HepG2 (cell line): ENCODE measurements at regions not wholly inside any gene's neighbourhood (a gene's known extent, or its start where the extent isn't known, plus 50 kb on each side); places are given as distances from the start of the nearest gene placed in this dataset.
"Not testable (repeated sequence)": the region's sequence is repeated elsewhere in the genome, so short reads cannot be mapped to it uniquely, and the experiment has no call there.

Experiments used
- ATAC-seq: fragments of 200-7000 bp; cut with Tn5 transposase; 3 replicates; pipeline ENCODE4 v1.9.1; 2020; ENCODE audit warnings: mild to moderate bottlenecking, moderate library complexity
- BruUV-seq: library from RNA; stranded (reverse); fragments of 400-500 nt; replicated peaks from 2 replicates; lab custom pipeline; 2021; lab: Mats Ljungman, UMichigan
- CTCF ChIA-PET: fragments of 300-600 bp; formaldehyde crosslinking; extraction: SDS; loops from one replicate; lab custom pipeline; 2021; ENCODE audit warnings: low total read pairs, inconsistent platforms, low intra/inter-chr PET ratio; lab: Yijun Ruan, JAX
- POLR2A ChIA-PET: fragments of 350-600 bp; sonication (Branson Sonifier 250); formaldehyde crosslinking; loops from one replicate; lab custom pipeline; 2020; ENCODE audit warnings: antibody characterized with exemption, inconsistent platforms; lab: Yijun Ruan, JAX
- DNase-seq: peaks from one replicate; pipeline ENCODE4 v3.0.0-alpha.2; 2015; ENCODE audit warnings: low spot score
- FAIRE-seq: peaks from 3 replicates; lab custom pipeline; 2011; peaks lifted over from hg19 to GRCh38; lab: Jason Lieb, UNC
- H2AFZ ChIP-seq: one replicate; pipeline ENCODE4 v1.6.1; 2011; ENCODE audit warnings: low read length, inconsistent platforms
- H3K27ac ChIP-seq: fragments of 300-600 bp; 3 replicates; pipeline ENCODE4 v1.8.0; 2011; ENCODE audit warnings: mixed run types, mild to moderate bottlenecking, mixed read lengths, low read length, inconsistent platforms; ENCODE audit not compliant: insufficient read depth; ENCODE audit errors: extremely low read length
- H3K27me3 ChIP-seq, 2 experiments: fragments of 200-600 bp in 1 of 2; 2 replicates in 1 of 2; 3 replicates in 1 of 2; pipeline versions ENCODE4 v1.6.0 to v1.8.0; 2011; ENCODE audit warnings: low read length in 2 of 2, mild to moderate bottlenecking in 2 of 2, moderate library complexity in 2 of 2, inconsistent platforms in 1 of 2; ENCODE audit not compliant: insufficient read depth in 2 of 2, control insufficient read depth in 1 of 2
- H3K36me3 ChIP-seq, 2 experiments: fragments of 200-600 bp in 1 of 2; replicated peaks in 1 of 2; 2 replicates in 1 of 2; 3 replicates in 1 of 2; pipeline versions ENCODE4 v1.5.1 to v1.8.0; 2011; ENCODE audit warnings: low read length in 2 of 2, inconsistent platforms in 1 of 2; ENCODE audit not compliant: insufficient read depth in 2 of 2, control insufficient read depth in 1 of 2
- H3K4me1 ChIP-seq: 2 replicates; pipeline ENCODE4 v1.5.1; 2012; ENCODE audit warnings: low read length, inconsistent platforms; ENCODE audit not compliant: insufficient read depth
- H3K4me2 ChIP-seq: 2 replicates; pipeline ENCODE4 v1.6.0; 2011; ENCODE audit warnings: low read depth, low read length, inconsistent platforms
- H3K4me3 ChIP-seq, 3 experiments: fragments of 200-600 bp in 1 of 3; sonication (generic), shearing (Covaris generic) in 1 of 3; replicated peaks in 1 of 3; 2 replicates each; pipeline ENCODE4 v1.5.1; 2011 to 2016; ENCODE audit warnings: low read length in 3 of 3, inconsistent platforms in 2 of 3, low read depth in 2 of 3, mild to moderate bottlenecking in 2 of 3, control low read depth in 1 of 3, mixed read lengths in 1 of 3; ENCODE audit not compliant: insufficient read depth in 1 of 3
- H3K79me2 ChIP-seq: one replicate; pipeline ENCODE4 v1.6.1; 2011; ENCODE audit warnings: low read length, inconsistent platforms; ENCODE audit not compliant: insufficient read depth
- H3K9ac ChIP-seq: 2 replicates; pipeline ENCODE4 v1.6.0; 2011; ENCODE audit warnings: mild to moderate bottlenecking, low read depth, low read length, inconsistent platforms; ENCODE audit not compliant: insufficient read depth
- H3K9me3 ChIP-seq: 2 replicates; pipeline ENCODE4 v1.5.1; 2012; ENCODE audit warnings: mild to moderate bottlenecking, low read length
- H4K20me1 ChIP-seq: 2 replicates; pipeline ENCODE4 v1.6.0; 2011; ENCODE audit warnings: inconsistent platforms, mild to moderate bottlenecking, low read length, moderate library complexity; ENCODE audit not compliant: insufficient read depth
- ARNT ChIP-seq: fragments of 450-650 bp; IDR thresholded peaks from 2 replicates; pipeline ENCODE4 v1.6.1; 2017
- HNF1B ChIP-seq: sonication (generic); formaldehyde crosslinking; IDR thresholded peaks from 2 replicates; pipeline ENCODE4 v1.5.1; 2020; ENCODE audit warnings: mild to moderate bottlenecking, moderate library complexity, missing genetic modification reagents
- MEF2D ChIP-seq: sonication (generic); formaldehyde crosslinking; IDR thresholded peaks from 2 replicates; pipeline ENCODE4 v1.5.1; 2020; ENCODE audit warnings: mild to moderate bottlenecking, missing genetic modification reagents
- POLR2A ChIP-seq, 2 experiments: IDR thresholded peaks; 2 replicates each; pipeline ENCODE4 v1.6.1; 2011; ENCODE audit warnings: low read depth in 2 of 2, low read length in 2 of 2, mild to moderate bottlenecking in 1 of 2, moderate library complexity in 1 of 2; ENCODE audit not compliant: insufficient read depth in 1 of 2
- SOX13 ChIP-seq, 3 experiments: fragments of 450-650 bp in 1 of 3; sonication (generic) in 1 of 3; formaldehyde crosslinking in 1 of 3; IDR thresholded peaks in 2 of 3; conservative IDR thresholded peaks in 1 of 3; 2 replicates each; pipeline versions ENCODE4 v1.5.0 to v1.6.1; 2016 to 2020; ENCODE audit warnings: antibody characterized with exemption in 1 of 3, mild to moderate bottlenecking in 1 of 3, missing compliant biosample characterization in 1 of 3, missing genetic modification reagents in 1 of 3, moderate library complexity in 1 of 3
- SPEN ChIP-seq: sonication (generic); formaldehyde crosslinking; IDR thresholded peaks from 2 replicates; pipeline ENCODE4 v1.5.1; 2020; ENCODE audit warnings: low read depth, mild to moderate bottlenecking, missing genetic modification reagents
- ZBED4 ChIP-seq: sonication (generic); formaldehyde crosslinking; IDR thresholded peaks from 2 replicates; pipeline ENCODE4 v1.4.0; 2020; ENCODE audit warnings: missing genetic modification reagents, borderline replicate concordance
- ZNF562 ChIP-seq: sonication (generic); formaldehyde crosslinking; IDR thresholded peaks from 2 replicates; pipeline ENCODE4 v1.8.0; 2022; ENCODE audit warnings: missing genetic modification reagents, borderline replicate concordance
- ZNF580 ChIP-seq: IDR thresholded peaks from 2 replicates; pipeline ENCODE4 v1.6.1; 2016; ENCODE audit warnings: low read depth, borderline replicate concordance
- ZNF879 ChIP-seq: sonication (generic); formaldehyde crosslinking; IDR thresholded peaks from 2 replicates; pipeline ENCODE4 v1.8.1; 2023; ENCODE audit warnings: missing genetic modification reagents
- WGBS: methylation state at CpG from one replicate; pipeline ENCODE4 v1.1.6; 2017; ENCODE audit warnings: low lambda C conversion rate; 5-methylcytosine and 5-hydroxymethylcytosine counted together
- in situ Hi-C: cut with HindIII; loops from 2 replicates; pipeline ENCODE4 v1.10.0; 2017; ENCODE audit warnings: low pct_unique_long_range_greater_than_20kb; ENCODE audit not compliant: extremely low pct_ligation_motif_present
- intact Hi-C: fragments of 100-400 bp; cut with micrococcal nuclease; formaldehyde crosslinking; loops from one replicate; pipeline ENCODE4 v1.10.0; 2022; ENCODE audit not compliant: unreplicated experiment

- no CpG with 5 or more reads among the region's 32 CpGs for WGBS
Observed at GRCh38 chr9:68617011-68617410, 76.3 kb upstream of the TMEM252 start.

GRCh38 chr9:68619072-68619471, 78.4 kb upstream of the TMEM252 start:
- ATAC-seq (no peak), DNase-seq (no peak), FAIRE-seq (no peak)
- H4K20me1 ChIP-seq: no peaks in the 10 kb centered on the region
- TF ChIP-seq SOX13 (IDR thresholded peaks at IDR 0.05): no peak
- TF ChIP-seq SOX13 (CRISPR knock-in tag; conservative IDR thresholded peaks at IDR 0.05 in 1 of 2, IDR thresholded peaks at IDR 0.05 in 1 of 2): no peak
- TF ChIP-seq POLR2A (IDR thresholded peaks at IDR 0.05; ENCODE audit: insufficient read depth in 1 of 2, low read depth in 2 of 2, low read length in 2 of 2): no peak
- no peak for TF ChIP-seq HNF1B
- no peak for TF ChIP-seq SPEN
- no peak for TF ChIP-seq MEF2D (CRISPR knock-in tag)
- no peak for TF ChIP-seq ZNF580 (CRISPR knock-in tag)
- no peak for TF ChIP-seq ZBED4 (CRISPR knock-in tag)
- no peak for TF ChIP-seq ARNT
- no peak for TF ChIP-seq ZNF562 (CRISPR knock-in tag)
- TF ChIP-seq ZNF879 (CRISPR knock-in tag): no peak
- H3K9me3 ChIP-seq: no peaks in the 10 kb centered on the region
- ChIA-PET POLR2A (no interaction called here), CTCF (no interaction called here)
- WGBS: 0% methylated on average over 3 of the region's 4 CpGs
- no TSS peak for BruUV-seq
- no peak overlapping the region for H2AFZ ChIP-seq
- no peaks in the 10 kb centered on the region for H3K36me3 ChIP-seq
- no peak overlapping the region for H3K4me2 ChIP-seq
- no peaks in the 10 kb centered on the region; a peak in 1 of 5 replicates for H3K27me3 ChIP-seq
- no peak overlapping the region for H3K9ac ChIP-seq
- intact Hi-C loops: no loop called here
- no peaks in the 10 kb centered on the region for H3K79me2 ChIP-seq
- in situ Hi-C loops: no loop called here
- no peak overlapping the region for H3K27ac ChIP-seq
- H3K4me1 ChIP-seq: no peaks in the 10 kb centered on the region
- no peak overlapping the region for H3K4me3 ChIP-seq

More at GRCh38 chr9:68617011-68617410, 76.3 kb upstream of the TMEM252 start:
- H3K4me2 ChIP-seq, H3K9me3 ChIP-seq, POLR2A ChIA-PET, H3K79me2 ChIP-seq, H3K27me3 ChIP-seq, ATAC-seq, H4K20me1 ChIP-seq, H3K4me3 ChIP-seq, FAIRE-seq, H3K27ac ChIP-seq, H3K36me3 ChIP-seq, in situ Hi-C loops, H3K4me1 ChIP-seq, H2AFZ ChIP-seq, intact Hi-C loops, DNase-seq, BruUV-seq, CTCF ChIA-PET, H3K9ac ChIP-seq: not testable (repeated sequence)
